Fibroblast of lung (primary cell): ENCODE measurements at regions not wholly inside any gene's neighbourhood (a gene's known extent, or its start where the extent isn't known, plus 50 kb on each side); places are given as distances from the start of the nearest gene placed in this dataset.

ENCODE experiments used
- DNase-seq, 2 donors: peaks; one replicate each; pipeline versions ENCODE4 v3.0.0 to v3.0.0-alpha.2; 2010; ENCODE audit warnings: low read depth in 2 of 2
- H2AFZ ChIP-seq: 2 replicates; pipeline ENCODE4 v1.5.1; 2012; ENCODE audit warnings: low read length, control low read depth, inconsistent platforms
- H3K27ac ChIP-seq: 2 replicates; pipeline ENCODE4 v1.5.1; 2011; ENCODE audit warnings: low read length, control low read depth; ENCODE audit not compliant: insufficient read depth
- H3K27me3 ChIP-seq: 2 replicates; pipeline ENCODE4 v1.5.1; 2011; ENCODE audit warnings: mild to moderate bottlenecking, low read length; ENCODE audit not compliant: control insufficient read depth, insufficient read depth
- H3K36me3 ChIP-seq: 2 replicates; pipeline ENCODE4 v1.5.1; 2011; ENCODE audit warnings: low read length; ENCODE audit not compliant: control insufficient read depth, insufficient read depth
- H3K4me1 ChIP-seq: 2 replicates; pipeline ENCODE4 v1.5.1; 2011; ENCODE audit warnings: low read length; ENCODE audit not compliant: control insufficient read depth, insufficient read depth; ENCODE audit errors: extremely low read depth
- H3K4me2 ChIP-seq: 2 replicates; pipeline ENCODE4 v1.5.1; 2011; ENCODE audit warnings: low read length, control low read depth; ENCODE audit not compliant: insufficient read depth; ENCODE audit errors: extremely low read depth
- H3K4me3 ChIP-seq, 4 experiments: fragments of 200-600 bp in 1 of 4; sonication (generic) in 1 of 4; replicated peaks in 1 of 4; 2 replicates each; pipeline ENCODE4 v1.5.1; 2011 to 2016; ENCODE audit warnings: low read length in 4 of 4, low read depth in 3 of 4, mild to moderate bottlenecking in 3 of 4, control low read depth in 2 of 4, inconsistent platforms in 1 of 4, mixed read lengths in 1 of 4; ENCODE audit not compliant: insufficient read depth in 1 of 4; ENCODE audit errors: control extremely low read depth in 1 of 4
- H3K79me2 ChIP-seq: 2 replicates; pipeline ENCODE4 v1.5.1; 2012; ENCODE audit warnings: mild to moderate bottlenecking, low read length, inconsistent platforms; ENCODE audit not compliant: control insufficient read depth, insufficient read depth
- H3K9ac ChIP-seq: 2 replicates; pipeline ENCODE4 v1.5.1; 2011; ENCODE audit warnings: mild to moderate bottlenecking, low read length, control low read depth; ENCODE audit not compliant: insufficient read depth
- H3K9me3 ChIP-seq: 2 replicates; pipeline ENCODE4 v1.5.1; 2012; ENCODE audit warnings: low read depth, low read length; ENCODE audit not compliant: control insufficient read depth, insufficient read depth
- H4K20me1 ChIP-seq: 2 replicates; pipeline ENCODE4 v1.5.1; 2011; ENCODE audit warnings: low read length; ENCODE audit not compliant: control insufficient read depth, insufficient read depth; ENCODE audit errors: extremely low read depth
- EZH2 ChIP-seq: IDR thresholded peaks from 2 replicates; pipeline ENCODE4 v1.5.1; 2012; ENCODE audit warnings: low read length, control low read depth, mild to moderate bottlenecking; ENCODE audit errors: missing control alignments
- TF ChIP-seq, protein P1 (sequence below), 2 donors: IDR thresholded peaks in 1 of 2; conservative IDR thresholded peaks in 1 of 2; 1 replicate in 1 of 2; 2 replicates in 1 of 2; pipeline ENCODE4 v1.5.1; 2011 to 2012; ENCODE audit warnings: low read length in 2 of 2, control low read depth in 1 of 2, inconsistent platforms in 1 of 2, low read depth in 1 of 2, mild to moderate bottlenecking in 1 of 2

DNA sequence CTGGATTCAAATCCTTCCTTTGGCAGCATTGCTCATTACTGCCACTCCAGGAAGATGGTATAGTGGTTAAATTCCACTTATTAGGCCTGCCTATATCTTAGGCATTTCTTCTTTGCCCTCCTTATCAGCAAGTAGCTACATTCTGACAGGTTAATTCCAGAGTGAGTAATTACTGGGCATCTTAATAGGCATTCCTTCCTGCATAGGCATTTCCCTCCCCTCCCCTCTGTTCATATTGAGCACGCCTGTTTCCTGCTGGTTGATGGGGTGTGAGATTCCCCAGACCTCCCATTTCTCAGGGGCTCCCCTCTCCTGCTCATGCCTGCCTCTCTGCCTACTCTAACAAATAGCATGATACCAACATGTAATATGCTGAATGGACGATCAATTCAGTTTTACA, 305.9 kb downstream of the CYLC2 start:
- no peak for DNase-seq
- TF ChIP-seq, protein P1, sequence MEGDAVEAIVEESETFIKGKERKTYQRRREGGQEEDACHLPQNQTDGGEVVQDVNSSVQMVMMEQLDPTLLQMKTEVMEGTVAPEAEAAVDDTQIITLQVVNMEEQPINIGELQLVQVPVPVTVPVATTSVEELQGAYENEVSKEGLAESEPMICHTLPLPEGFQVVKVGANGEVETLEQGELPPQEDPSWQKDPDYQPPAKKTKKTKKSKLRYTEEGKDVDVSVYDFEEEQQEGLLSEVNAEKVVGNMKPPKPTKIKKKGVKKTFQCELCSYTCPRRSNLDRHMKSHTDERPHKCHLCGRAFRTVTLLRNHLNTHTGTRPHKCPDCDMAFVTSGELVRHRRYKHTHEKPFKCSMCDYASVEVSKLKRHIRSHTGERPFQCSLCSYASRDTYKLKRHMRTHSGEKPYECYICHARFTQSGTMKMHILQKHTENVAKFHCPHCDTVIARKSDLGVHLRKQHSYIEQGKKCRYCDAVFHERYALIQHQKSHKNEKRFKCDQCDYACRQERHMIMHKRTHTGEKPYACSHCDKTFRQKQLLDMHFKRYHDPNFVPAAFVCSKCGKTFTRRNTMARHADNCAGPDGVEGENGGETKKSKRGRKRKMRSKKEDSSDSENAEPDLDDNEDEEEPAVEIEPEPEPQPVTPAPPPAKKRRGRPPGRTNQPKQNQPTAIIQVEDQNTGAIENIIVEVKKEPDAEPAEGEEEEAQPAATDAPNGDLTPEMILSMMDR (conservative IDR thresholded peaks at IDR 0.05 in 1 of 2, IDR thresholded peaks at IDR 0.05 in 1 of 2; ENCODE audit: low read depth in 1 of 2, low read length in 2 of 2), result no peak
- no peak for TF ChIP-seq EZH2
- Histone ChIP-seq H3K4me1 (no peaks in the 10 kb centered on the region), H3K27ac (no peak overlapping the region), H3K4me2 (no peak overlapping the region), H3K79me2 (no peaks in the 10 kb centered on the region), H2AFZ (no peak overlapping the region), H3K4me3 (no peak overlapping the region), H3K36me3 (no peaks in the 10 kb centered on the region), H3K9me3 (no peaks in the 10 kb centered on the region), H3K9ac (no peak overlapping the region), H4K20me1 (no peaks in the 10 kb centered on the region), H3K27me3 (no peaks in the 10 kb centered on the region)

DNA sequence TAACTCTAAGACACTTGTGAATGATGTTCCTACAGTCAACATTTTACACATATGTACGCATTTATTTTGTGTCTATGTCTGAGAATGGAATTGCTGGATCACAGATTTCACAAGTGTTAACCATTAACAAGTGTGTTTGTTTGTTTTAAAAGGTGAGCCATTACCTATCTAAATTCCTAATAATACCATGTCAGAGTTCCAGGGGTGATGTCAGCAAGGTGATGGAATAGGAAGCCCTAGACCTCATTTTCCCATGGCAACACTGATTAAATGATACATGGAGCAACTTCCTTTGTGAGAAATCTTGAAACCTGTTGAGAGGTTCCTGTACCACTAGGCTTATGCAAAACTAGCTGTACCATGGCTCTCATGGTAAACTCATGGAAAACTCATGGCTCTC, 309.7 kb downstream of the CYLC2 start:
- Histone ChIP-seq H3K27ac (no peak overlapping the region), H3K9me3 (no peaks in the 10 kb centered on the region), H3K4me3 (no peak overlapping the region), H3K9ac (no peak overlapping the region), H3K4me1 (no peaks in the 10 kb centered on the region), H2AFZ (no peak overlapping the region), H3K27me3 (no peaks in the 10 kb centered on the region), H4K20me1 (no peaks in the 10 kb centered on the region), H3K4me2 (no peak overlapping the region), H3K36me3 (no peaks in the 10 kb centered on the region), H3K79me2 (no peaks in the 10 kb centered on the region)
- TF ChIP-seq EZH2, result no peak
- TF ChIP-seq, protein P1 (conservative IDR thresholded peaks at IDR 0.05 in 1 of 2, IDR thresholded peaks at IDR 0.05 in 1 of 2; ENCODE audit: low read depth in 1 of 2, low read length in 2 of 2), result no peak
- DNase-seq, result no peak

DNA sequence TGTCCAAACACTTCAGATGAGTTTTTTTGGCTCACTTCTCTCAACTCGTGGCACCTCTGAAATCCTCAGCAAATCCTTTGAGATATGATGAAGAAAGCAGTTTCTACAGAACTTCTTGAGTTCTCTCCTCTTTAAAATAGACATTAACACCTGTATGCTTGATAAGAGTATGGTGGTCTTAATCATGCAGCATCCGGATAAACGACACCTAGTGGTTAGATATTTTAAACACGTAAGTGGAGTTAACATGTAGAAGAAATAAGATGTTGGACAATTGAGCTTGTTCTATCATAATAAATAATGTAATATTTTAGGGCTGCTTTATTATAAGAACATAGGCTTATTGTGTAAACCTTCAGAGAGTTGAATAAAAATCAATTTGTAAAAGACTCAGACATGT, 324.8 kb downstream of the CYLC2 start:
- Histone ChIP-seq H3K4me2 (no peak overlapping the region), H3K27ac (no peak overlapping the region), H3K27me3 (no peaks in the 10 kb centered on the region), H3K4me1 (no peaks in the 10 kb centered on the region), H3K36me3 (no peaks in the 10 kb centered on the region), H2AFZ (no peak overlapping the region), H3K9ac (no peak overlapping the region), H3K79me2 (no peaks in the 10 kb centered on the region), H3K4me3 (no peak overlapping the region), H3K9me3 (no peaks in the 10 kb centered on the region), H4K20me1 (no peaks in the 10 kb centered on the region)
- TF ChIP-seq, protein P1 (conservative IDR thresholded peaks at IDR 0.05 in 1 of 2, IDR thresholded peaks at IDR 0.05 in 1 of 2; ENCODE audit: low read depth in 1 of 2, low read length in 2 of 2), result no peak
- TF ChIP-seq EZH2, result no peak
- DNase-seq, result no peak
